ENCODE measurements at regions not wholly inside any gene's neighbourhood (a gene's known extent, or its start where the extent isn't known, plus 50 kb on each side); places are given as distances from the start of the nearest gene placed in this dataset.

GRCh38 chr6:133114973-133115372 is 126.2 kb upstream of the EYA4 start:
- no peak overlapping the region for H2BK20ac ChIP-seq (ENCODE audit: low read depth, low read length)
- H2AK9ac ChIP-seq (replicated peaks; ENCODE audit: low read depth, low read length, poor library complexity) = no peak overlapping the region
- no peaks in the 10 kb centered on the region for H3K79me1 ChIP-seq (ENCODE audit: low read depth in 1 of 2, low read length in 2 of 2)
- H2BK120ac ChIP-seq (ENCODE audit: low read depth, low read length) = no peak overlapping the region
- H3K14ac ChIP-seq (replicated peaks; ENCODE audit: low read depth, low read length) = no peak overlapping the region
- DNase-seq (peak; percentile 18), ATAC-seq (ENCODE audit: low read depth) (no peak)
- intact Hi-C loops (cut with micrococcal nuclease) = no loop called here
- no peak overlapping the region for H3K23ac ChIP-seq (ENCODE audit: low read depth, low read length)
- H3K4me1 ChIP-seq (ENCODE audit: control insufficient read depth, insufficient read depth, low read length) = no peaks in the 10 kb centered on the region
- no CpG with 5 or more reads among the region's 1 CpG for WGBS, 2 experiments (ENCODE audit: extremely low coverage in 2 of 2, insufficient read length in 1 of 2)
- ChIA-PET POLR2A (ENCODE audit: unreplicated experiment) (no interaction called here), CTCF (no interaction called here)
- no peak overlapping the region for H4K8ac ChIP-seq (ENCODE audit: low read depth in 2 of 2, low read length in 2 of 2)
- H3K27me3 ChIP-seq (ENCODE audit: control insufficient read depth, insufficient read depth, low read length) = no peaks in the 10 kb centered on the region
- H3K4me2 ChIP-seq (ENCODE audit: low read depth, low read length) = no peak overlapping the region
- no peak overlapping the region for H3K18ac ChIP-seq (ENCODE audit: low read depth, low read length)
- no peak overlapping the region for H2BK5ac ChIP-seq (ENCODE audit: low read depth, low read length, poor library complexity, severe bottlenecking)
- no peak overlapping the region for H2BK15ac ChIP-seq (ENCODE audit: low read depth, low read length)
- H3K56ac ChIP-seq (ENCODE audit: extremely low read depth, insufficient read depth, low read length) = no peak overlapping the region
- no peak overlapping the region for H2AK5ac ChIP-seq (ENCODE audit: low read depth, low read length)
- H4K91ac ChIP-seq (ENCODE audit: insufficient read depth, low read depth, low read length) = no peak overlapping the region
- no peaks in the 10 kb centered on the region for H3K9me1 ChIP-seq (ENCODE audit: insufficient read depth, low read length)
- H3K4ac ChIP-seq (ENCODE audit: low read depth, low read length) = no peak overlapping the region
- no peak overlapping the region for H3K9ac ChIP-seq (ENCODE audit: low read depth, low read length)
- no peak overlapping the region for H4K5ac ChIP-seq (ENCODE audit: low read depth, low read length)
- H3K9me3 ChIP-seq (ENCODE audit: control insufficient read depth, insufficient read depth, low read length) = no peaks in the 10 kb centered on the region; the same call in none of the 2 replicates
- no peak overlapping the region for H3K27ac ChIP-seq (ENCODE audit: insufficient read depth, low read length)
- no peaks in the 10 kb centered on the region for H4K20me1 ChIP-seq (ENCODE audit: insufficient read depth, low read length)
- H2AFZ ChIP-seq (replicated peaks; ENCODE audit: low read length, poor library complexity) = no peak overlapping the region
- in situ Hi-C loops (cut with MboI; ENCODE audit: low sequenced_read_pairs) = no loop called here
- TF ChIP-seq SMC3 (IDR thresholded peaks at IDR 0.05; ENCODE audit: low read depth, low read length) (no peak), CHD1 (IDR thresholded peaks at IDR 0.05; ENCODE audit: low read depth, low read length) (no peak), CTCF (conservative IDR thresholded peaks at IDR 0.05; ENCODE audit: low read depth, low read length) (no peak), FOS (IDR thresholded peaks at IDR 0.05; ENCODE audit: low read depth, low read length) (no peak), MXI1 (IDR thresholded peaks at IDR 0.05; ENCODE audit: borderline replicate concordance, low read depth, low read length) (no peak), BHLHE40 (IDR thresholded peaks at IDR 0.05; ENCODE audit: low read depth, low read length) (no peak), RCOR1 (IDR thresholded peaks at IDR 0.05; ENCODE audit: insufficient replicate concordance, low read length) (no peak), ELK1 (IDR thresholded peaks at IDR 0.05; ENCODE audit: borderline replicate concordance, low read depth, low read length) (no peak), RFX5 (IDR thresholded peaks at IDR 0.05; ENCODE audit: low read depth, low read length) (no peak), MAFK (IDR thresholded peaks at IDR 0.05; ENCODE audit: low read depth, low read length) (no peak)
- TF ChIP-seq, protein P1, sequence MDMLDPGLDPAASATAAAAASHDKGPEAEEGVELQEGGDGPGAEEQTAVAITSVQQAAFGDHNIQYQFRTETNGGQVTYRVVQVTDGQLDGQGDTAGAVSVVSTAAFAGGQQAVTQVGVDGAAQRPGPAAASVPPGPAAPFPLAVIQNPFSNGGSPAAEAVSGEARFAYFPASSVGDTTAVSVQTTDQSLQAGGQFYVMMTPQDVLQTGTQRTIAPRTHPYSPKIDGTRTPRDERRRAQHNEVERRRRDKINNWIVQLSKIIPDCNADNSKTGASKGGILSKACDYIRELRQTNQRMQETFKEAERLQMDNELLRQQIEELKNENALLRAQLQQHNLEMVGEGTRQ (IDR thresholded peaks at IDR 0.05; ENCODE audit: low read depth, low read length) = no peak
- dilution Hi-C loops (cut with HindIII; ENCODE audit: low sequenced_read_pairs, unreplicated experiment) = no loop called here
- no peak overlapping the region for H3K4me3 ChIP-seq (ENCODE audit: insufficient read depth, low read depth, low read length)
- H3K36me3 ChIP-seq (ENCODE audit: control insufficient read depth, insufficient read depth, low read length) = no peaks in the 10 kb centered on the region
- BruUV-seq (replicated peaks) = no TSS peak

Measured in IMR-90 (cell line).